Testis (tissue), 2 donors: ENCODE measurements at regions not wholly inside any gene's neighbourhood (a gene's known extent, or its start where the extent isn't known, plus 50 kb on each side); places are given as distances from the start of the nearest gene placed in this dataset.
"Not testable (repeated sequence)": the region's sequence is repeated elsewhere in the genome, so short reads cannot be mapped to it uniquely, and the experiment has no call there.

Source experiments
- DNase-seq: peaks from one replicate; pipeline ENCODE4 v3.0.0-alpha.2; 2019
- H3K27ac ChIP-seq, 2 donors: fragments of 200-600 bp; sonication (generic); one replicate each; pipeline ENCODE4 v1.5.1; 2019
- H3K27me3 ChIP-seq: fragments of 200-600 bp; sonication (generic); one replicate; pipeline ENCODE4 v1.5.1; 2019
- H3K36me3 ChIP-seq: fragments of 200-600 bp; sonication (generic); one replicate; pipeline ENCODE4 v1.5.1; 2017; ENCODE audit warnings: low read depth; ENCODE audit errors: missing control alignments
- H3K4me1 ChIP-seq: fragments of 200-600 bp; sonication (generic); one replicate; pipeline ENCODE4 v1.5.1; 2019
- H3K4me3 ChIP-seq, 2 donors: fragments of 200-600 bp; sonication (generic); one replicate each; pipeline ENCODE4 v1.5.1; 2017 to 2019
- H3K9me3 ChIP-seq: fragments of 200-600 bp; sonication (generic); one replicate; pipeline ENCODE4 v1.5.1; 2017
- CTCF ChIP-seq, 3 experiments: fragments of 450-650 bp in 2 of 3; fragments of 200-600 bp in 1 of 3; sonication (generic) in 1 of 3; IDR thresholded peaks; one replicate each; pipeline ENCODE4 v1.5.1; 2016 to 2019; ENCODE audit warnings: antibody characterized with exemption in 3 of 3, mild to moderate bottlenecking in 2 of 3, moderate library complexity in 1 of 3
- POLR2A ChIP-seq: fragments of 450-650 bp; IDR thresholded peaks from one replicate; pipeline ENCODE4 v1.6.1; 2017; ENCODE audit warnings: antibody characterized with exemption, mild to moderate bottlenecking, moderate library complexity
- WGBS, 2 donors: methylation state at CpG; one replicate each; pipeline ENCODE4 v1.1.5; 2018; 5-methylcytosine and 5-hydroxymethylcytosine counted together
- intact Hi-C: fragments of 100-400 bp; cut with DNase I; formaldehyde crosslinking; loops from one replicate; pipeline ENCODE4 v1.15.1; 2023; ENCODE audit warnings: low total_unique reads

- DNase-seq = peak; percentile 37
- no peak overlapping the region for H3K27ac ChIP-seq
Measured at GRCh38 chr6:23533944-23534343, 592.1 kb upstream of the NRSN1 start.

GRCh38 chr6:23534351-23534750 is 591.7 kb upstream of the NRSN1 start:
- H3K4me1 ChIP-seq = peaks cover 5% of the 10 kb centered on the region
- H3K27me3 ChIP-seq = no peaks in the 10 kb centered on the region
- WGBS, 2 donors = 73 to 79% methylated on average over 2 of the region's 2 CpGs
- intact Hi-C loops = no loop called here
- no peak for TF ChIP-seq POLR2A
- no peak for TF ChIP-seq CTCF (IDR thresholded peaks at IDR 0.05)
- no peaks in the 10 kb centered on the region for H3K36me3 ChIP-seq
- H3K9me3 ChIP-seq = no peaks in the 10 kb centered on the region
- no peak overlapping the region for H3K4me3 ChIP-seq
- H3K27ac ChIP-seq = no peak overlapping the region
- no peak for DNase-seq

More at GRCh38 chr6:23533944-23534343, 592.1 kb upstream of the NRSN1 start:
- peaks cover 5% of the 10 kb centered on the region for H3K4me1 ChIP-seq
- no peaks in the 10 kb centered on the region for H3K36me3 ChIP-seq
- H3K9me3 ChIP-seq = no peaks in the 10 kb centered on the region
- 50 to 74% methylated on average over 7 of the region's 7 CpGs for WGBS, 2 donors
- no peak overlapping the region for H3K4me3 ChIP-seq
- TF ChIP-seq CTCF (IDR thresholded peaks at IDR 0.05) = no peak
- TF ChIP-seq POLR2A = no peak
- no peaks in the 10 kb centered on the region for H3K27me3 ChIP-seq
- intact Hi-C loops = no loop called here

GRCh38 chr6:23535101-23535500 is 590.9 kb upstream of the NRSN1 start:
- Histone ChIP-seq H3K27me3 (no peaks in the 10 kb centered on the region), H3K4me3 (no peak overlapping the region), H3K27ac (no peak overlapping the region), H3K4me1 (peaks cover 5% of the 10 kb centered on the region), H3K36me3 (no peaks in the 10 kb centered on the region), H3K9me3 (no peaks in the 10 kb centered on the region)
- TF ChIP-seq POLR2A (no peak), CTCF (IDR thresholded peaks at IDR 0.05) (no peak)
- intact Hi-C loops = no loop called here
- WGBS, 2 donors = 89 to 94% methylated on average over 2 of the region's 2 CpGs
- no peak for DNase-seq

- Histone ChIP-seq H3K4me1 (peaks cover 5% of the 10 kb centered on the region), H3K27me3 (no peaks in the 10 kb centered on the region), H3K9me3 (no peaks in the 10 kb centered on the region), H3K36me3 (no peaks in the 10 kb centered on the region), H3K4me3 (no peak overlapping the region), H3K27ac (no peak overlapping the region)
- DNase-seq = no peak
- intact Hi-C loops = no loop called here
- no peak for TF ChIP-seq POLR2A
- TF ChIP-seq CTCF (IDR thresholded peaks at IDR 0.05) = no peak
Measured at GRCh38 chr6:23537828-23538227, 588.2 kb upstream of the NRSN1 start.

- WGBS, 2 donors = 50 to 93% methylated on average over 1 of the region's 1 CpG
- intact Hi-C loops = no loop called here
- no peaks in the 10 kb centered on the region for H3K36me3 ChIP-seq
- H3K27me3 ChIP-seq = no peaks in the 10 kb centered on the region
- no peak overlapping the region for H3K4me3 ChIP-seq
- H3K27ac ChIP-seq = no peak overlapping the region
- TF ChIP-seq CTCF (IDR thresholded peaks at IDR 0.05) = no peak
- no peak for TF ChIP-seq POLR2A
- no peaks in the 10 kb centered on the region for H3K9me3 ChIP-seq
- DNase-seq = peak; percentile 30
- no peaks in the 10 kb centered on the region for H3K4me1 ChIP-seq
Measured at GRCh38 chr6:23547851-23548250, 578.2 kb upstream of the NRSN1 start.

- H3K27ac ChIP-seq, H3K36me3 ChIP-seq, H3K4me1 ChIP-seq, H3K27me3 ChIP-seq, intact Hi-C loops, H3K9me3 ChIP-seq, DNase-seq, H3K4me3 ChIP-seq: not testable (repeated sequence)
- 89 to 100% methylated on average over 1 of the region's 1 CpG for whole genome bisulfite sequencing, 2 donors
Measured at GRCh38 chr6:23554953-23555352, 571.1 kb upstream of the NRSN1 start.
